ENCODE measurements at regions not wholly inside any gene's neighbourhood (a gene's known extent, or its start where the extent isn't known, plus 50 kb on each side); places are given as distances from the start of the nearest gene placed in this dataset.

DNA sequence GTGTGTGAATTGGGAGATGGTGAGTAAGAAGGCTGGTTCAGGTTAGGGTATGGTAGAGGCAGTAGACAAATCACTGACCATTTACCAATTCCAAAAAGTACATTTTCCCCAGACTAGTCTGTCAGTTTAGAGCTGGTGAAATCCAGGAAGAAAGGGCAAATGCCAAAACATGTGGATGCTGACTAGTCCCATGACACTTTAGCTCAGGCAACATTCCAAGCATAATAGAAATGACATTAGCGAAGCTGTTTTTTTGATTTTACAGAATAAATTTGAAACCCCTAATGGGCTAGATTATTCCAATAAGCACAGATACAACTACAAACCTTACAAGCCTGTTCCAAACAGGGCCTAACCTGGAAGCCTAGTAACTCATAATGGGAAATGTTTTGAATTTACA is 884.2 kb downstream of the FLRT2 start:
- TF ChIP-seq, protein P1, sequence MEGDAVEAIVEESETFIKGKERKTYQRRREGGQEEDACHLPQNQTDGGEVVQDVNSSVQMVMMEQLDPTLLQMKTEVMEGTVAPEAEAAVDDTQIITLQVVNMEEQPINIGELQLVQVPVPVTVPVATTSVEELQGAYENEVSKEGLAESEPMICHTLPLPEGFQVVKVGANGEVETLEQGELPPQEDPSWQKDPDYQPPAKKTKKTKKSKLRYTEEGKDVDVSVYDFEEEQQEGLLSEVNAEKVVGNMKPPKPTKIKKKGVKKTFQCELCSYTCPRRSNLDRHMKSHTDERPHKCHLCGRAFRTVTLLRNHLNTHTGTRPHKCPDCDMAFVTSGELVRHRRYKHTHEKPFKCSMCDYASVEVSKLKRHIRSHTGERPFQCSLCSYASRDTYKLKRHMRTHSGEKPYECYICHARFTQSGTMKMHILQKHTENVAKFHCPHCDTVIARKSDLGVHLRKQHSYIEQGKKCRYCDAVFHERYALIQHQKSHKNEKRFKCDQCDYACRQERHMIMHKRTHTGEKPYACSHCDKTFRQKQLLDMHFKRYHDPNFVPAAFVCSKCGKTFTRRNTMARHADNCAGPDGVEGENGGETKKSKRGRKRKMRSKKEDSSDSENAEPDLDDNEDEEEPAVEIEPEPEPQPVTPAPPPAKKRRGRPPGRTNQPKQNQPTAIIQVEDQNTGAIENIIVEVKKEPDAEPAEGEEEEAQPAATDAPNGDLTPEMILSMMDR (conservative IDR thresholded peaks at IDR 0.05; ENCODE audit: low read depth, low read length) = no peak
- TF ChIP-seq EZH2 (IDR thresholded peaks at IDR 0.05; ENCODE audit: borderline replicate concordance, low read depth, low read length, poor library complexity, severe bottlenecking) = no peak
